ENCODE measurements at regions not wholly inside any gene's neighbourhood (a gene's known extent, or its start where the extent isn't known, plus 50 kb on each side); places are given as distances from the start of the nearest gene placed in this dataset.
"Not testable (repeated sequence)": the region's sequence is repeated elsewhere in the genome, so short reads cannot be mapped to it uniquely, and the experiment has no call there.

DNA sequence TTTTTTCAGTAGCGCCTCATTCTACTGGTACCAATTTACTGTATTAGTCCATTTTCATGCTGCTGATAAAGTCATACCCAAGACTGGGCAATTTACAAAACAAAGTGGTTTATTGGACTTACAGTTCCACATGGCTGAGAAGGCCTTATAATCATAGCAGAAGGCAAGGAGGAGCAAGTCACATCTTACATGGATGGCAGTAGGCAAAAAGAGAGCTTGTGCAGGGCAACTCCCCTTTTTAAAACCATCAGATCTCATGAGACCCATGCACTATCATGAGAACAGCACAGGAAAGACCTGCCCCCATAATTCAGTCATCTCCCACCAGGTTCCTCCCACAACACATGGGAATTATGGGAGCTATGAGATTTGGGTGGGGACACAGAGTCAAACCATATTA is 443.5 kb downstream of the SH2D1A start:
- not testable (repeated sequence) for H3K27me3 ChIP-seq (ENCODE audit: control insufficient read depth, insufficient read depth, low read length)

DNA sequence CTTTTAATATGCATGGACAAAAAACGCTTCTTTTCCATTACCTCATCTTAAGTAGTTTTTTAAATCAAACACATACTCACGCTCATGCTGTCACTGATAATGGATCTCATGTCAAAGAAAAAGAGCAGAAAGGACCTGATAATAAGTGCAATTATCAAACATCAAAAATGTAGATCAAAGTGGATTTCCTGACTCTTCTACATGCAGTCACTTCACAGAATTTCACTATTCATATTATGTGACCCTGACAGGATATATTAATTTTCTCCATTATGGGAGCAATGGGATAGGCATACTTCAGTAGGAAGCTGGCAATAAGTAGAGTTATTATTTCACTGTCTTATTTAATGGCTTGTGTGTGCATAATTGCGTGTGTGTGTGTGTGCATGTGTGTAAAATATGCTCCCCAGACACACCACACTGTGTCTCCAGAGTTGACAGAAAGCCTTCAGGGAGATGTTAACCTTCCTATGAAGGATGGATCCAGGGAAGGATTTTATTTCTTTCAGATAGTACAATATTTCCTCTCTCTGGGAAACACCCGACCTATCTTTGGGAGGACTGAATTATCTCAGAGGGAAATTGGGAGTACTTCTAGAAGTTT is 445.2 kb downstream of the SH2D1A start:
- Histone ChIP-seq H3K4me1 (ENCODE audit: control insufficient read depth, low read depth, low read length) (no peaks in the 10 kb centered on the region), H3K27ac (ENCODE audit: low read length) (no peak overlapping the region)

More for the DNA sequence above, 443.5 kb downstream of the SH2D1A start:
- not testable (repeated sequence) for H3K9ac ChIP-seq (ENCODE audit: low read length); H3K4me1 ChIP-seq (ENCODE audit: control insufficient read depth, low read depth, low read length); H3K27ac ChIP-seq (ENCODE audit: low read length); H3K36me3 ChIP-seq (ENCODE audit: control insufficient read depth, low read depth, low read length); H3K4me3 ChIP-seq (ENCODE audit: low read length)
- peaks cover 23% of the 10 kb centered on the region for H3K9me3 ChIP-seq (ENCODE audit: control insufficient read depth, low read depth, low read length)

DNA sequence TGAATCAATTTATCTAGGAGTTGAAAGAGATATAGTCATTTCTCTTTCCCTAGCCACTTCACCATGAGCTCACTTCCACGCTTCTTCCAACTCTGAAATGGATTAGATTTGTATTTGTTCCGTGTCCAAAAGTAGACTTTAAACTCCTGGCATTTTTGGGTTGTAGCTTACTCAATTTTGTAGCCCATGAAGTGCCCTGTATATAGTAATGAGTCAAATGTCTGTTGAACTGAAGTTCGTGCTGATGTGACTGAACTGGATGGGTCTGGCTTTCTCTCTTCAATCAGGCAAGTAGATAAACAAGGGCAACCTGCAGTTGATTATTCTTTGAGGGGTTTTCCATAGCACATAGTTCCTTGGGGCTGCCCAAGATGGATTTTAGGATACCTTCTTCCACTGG is 450.6 kb downstream of the SH2D1A start:
- Histone ChIP-seq H3K27me3 (ENCODE audit: control insufficient read depth, insufficient read depth, low read length) (no peaks in the 10 kb centered on the region), H3K9me3 (ENCODE audit: control insufficient read depth, low read depth, low read length) (peaks cover 18% of the 10 kb centered on the region), H3K4me1 (ENCODE audit: control insufficient read depth, low read depth, low read length) (no peaks in the 10 kb centered on the region), H3K9ac (ENCODE audit: low read length) (no peak overlapping the region), H3K4me3 (ENCODE audit: low read length) (no peak overlapping the region), H3K36me3 (ENCODE audit: control insufficient read depth, low read depth, low read length) (no peaks in the 10 kb centered on the region), H3K27ac (ENCODE audit: low read length) (no peak overlapping the region)

More for the DNA sequence above, 445.2 kb downstream of the SH2D1A start:
- Histone ChIP-seq H3K9me3 (ENCODE audit: control insufficient read depth, low read depth, low read length) (peaks cover 22% of the 10 kb centered on the region), H3K4me3 (ENCODE audit: low read length) (no peak overlapping the region), H3K36me3 (ENCODE audit: control insufficient read depth, low read depth, low read length) (no peaks in the 10 kb centered on the region), H3K9ac (ENCODE audit: low read length) (no peak overlapping the region), H3K27me3 (ENCODE audit: control insufficient read depth, insufficient read depth, low read length) (no peaks in the 10 kb centered on the region)

DNA sequence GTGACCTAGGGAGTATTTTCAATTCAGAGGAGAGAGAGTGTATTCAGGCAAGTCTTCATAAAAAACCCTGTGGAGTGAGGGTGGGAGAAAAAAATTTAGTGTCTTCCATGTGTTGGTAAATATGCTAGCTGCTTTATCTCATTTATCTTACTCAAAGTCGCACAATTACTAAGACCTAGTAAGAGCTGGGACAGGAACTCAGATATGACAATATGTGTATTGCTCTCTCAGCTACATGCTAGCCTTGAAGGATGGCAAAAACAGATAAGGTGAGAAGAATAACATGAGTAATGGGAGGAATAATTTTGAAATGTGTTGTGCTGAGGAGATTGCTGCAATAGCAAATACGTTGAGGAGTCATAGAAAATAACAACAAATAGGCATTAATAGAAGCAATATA is 458.6 kb downstream of the SH2D1A start:
- H3K4me1 ChIP-seq (ENCODE audit: control insufficient read depth, low read depth, low read length) = peaks cover 8% of the 10 kb centered on the region
- H3K36me3 ChIP-seq (ENCODE audit: control insufficient read depth, low read depth, low read length) = no peaks in the 10 kb centered on the region
- H3K27me3 ChIP-seq (ENCODE audit: control insufficient read depth, insufficient read depth, low read length) = no peaks in the 10 kb centered on the region
- H3K9me3 ChIP-seq (ENCODE audit: control insufficient read depth, low read depth, low read length) = peaks cover 16% of the 10 kb centered on the region
- H3K9ac ChIP-seq (ENCODE audit: low read length) = no peak overlapping the region
- no peak overlapping the region for H3K27ac ChIP-seq (ENCODE audit: low read length)
- H3K4me3 ChIP-seq (ENCODE audit: low read length) = no peak overlapping the region

DNA sequence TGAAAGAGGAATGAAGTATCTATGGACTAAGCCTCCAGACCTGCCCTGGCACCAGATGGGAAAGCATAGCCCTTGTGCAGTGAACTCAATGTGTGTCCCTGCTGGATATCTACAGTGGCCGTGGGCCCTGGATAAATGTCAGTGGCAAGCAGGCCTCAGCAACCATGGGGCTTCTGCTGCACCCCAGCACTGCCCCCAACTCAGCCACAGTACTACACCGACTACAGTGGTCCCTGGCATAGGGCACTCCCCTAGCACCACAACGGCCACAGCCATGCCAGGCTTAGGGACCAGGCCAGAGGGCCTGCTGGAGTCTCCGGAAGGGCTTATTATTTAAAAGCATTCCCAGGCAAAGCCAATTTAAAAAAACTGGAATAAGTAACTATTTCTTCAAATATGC is 459.1 kb downstream of the SH2D1A start:
- Histone ChIP-seq H3K27me3 (ENCODE audit: control insufficient read depth, insufficient read depth, low read length) (no peaks in the 10 kb centered on the region), H3K4me1 (ENCODE audit: control insufficient read depth, low read depth, low read length) (peaks cover 8% of the 10 kb centered on the region), H3K9me3 (ENCODE audit: control insufficient read depth, low read depth, low read length) (peaks cover 12% of the 10 kb centered on the region), H3K36me3 (ENCODE audit: control insufficient read depth, low read depth, low read length) (no peaks in the 10 kb centered on the region), H3K4me3 (ENCODE audit: low read length) (no peak overlapping the region), H3K9ac (ENCODE audit: low read length) (no peak overlapping the region), H3K27ac (ENCODE audit: low read length) (no peak overlapping the region)

DNA sequence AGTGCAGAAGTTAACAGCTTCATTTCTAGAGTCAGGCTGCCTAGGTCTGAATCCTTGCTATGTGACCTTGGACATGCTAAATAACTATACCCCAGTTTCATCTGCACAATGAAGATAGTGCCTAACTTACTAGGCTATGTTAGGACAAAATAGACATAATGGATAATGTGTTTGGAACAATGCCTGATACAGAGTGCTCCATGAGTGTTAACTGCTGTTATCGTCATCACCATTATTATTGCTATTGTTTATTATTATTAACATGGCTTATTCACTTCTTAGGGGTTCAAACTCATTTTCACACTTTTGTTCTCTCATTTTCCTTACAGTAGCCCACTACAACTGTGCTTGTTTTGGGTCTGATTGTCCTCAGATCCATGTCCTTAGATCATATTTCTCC is 467.7 kb downstream of the SH2D1A start:
- Histone ChIP-seq H3K9ac (ENCODE audit: low read length) (no peak overlapping the region), H3K27ac (ENCODE audit: low read length) (no peak overlapping the region)

DNA sequence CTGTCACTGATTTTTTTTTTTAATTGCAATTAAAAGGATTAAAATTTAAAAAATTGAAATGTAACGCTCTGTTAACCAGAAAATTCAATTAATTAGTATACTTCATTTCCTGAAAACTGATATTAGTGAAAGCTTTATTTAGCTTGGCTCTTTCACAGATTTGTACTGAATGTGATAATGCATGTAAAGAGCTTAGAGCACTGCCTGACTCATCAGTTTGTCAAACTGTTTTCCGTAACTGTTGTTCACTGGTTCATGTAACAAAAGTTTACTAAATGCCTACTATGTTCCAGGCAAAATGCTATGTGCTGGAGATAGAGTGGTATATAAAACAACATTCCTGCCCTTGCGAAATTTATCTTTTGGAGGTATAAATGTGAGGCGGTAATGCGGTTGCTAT is 471.7 kb downstream of the SH2D1A start:
- Histone ChIP-seq H3K27ac (ENCODE audit: low read length) (no peak overlapping the region), H3K4me1 (ENCODE audit: control insufficient read depth, low read depth, low read length) (no peaks in the 10 kb centered on the region), H3K9ac (ENCODE audit: low read length) (no peak overlapping the region), H3K9me3 (ENCODE audit: control insufficient read depth, low read depth, low read length) (peaks cover 12% of the 10 kb centered on the region), H3K27me3 (ENCODE audit: control insufficient read depth, insufficient read depth, low read length) (no peaks in the 10 kb centered on the region), H3K4me3 (ENCODE audit: low read length) (no peak overlapping the region), H3K36me3 (ENCODE audit: control insufficient read depth, low read depth, low read length) (no peaks in the 10 kb centered on the region)

More for the DNA sequence above, 467.7 kb downstream of the SH2D1A start:
- no peaks in the 10 kb centered on the region for H3K36me3 ChIP-seq (ENCODE audit: control insufficient read depth, low read depth, low read length)
- peaks cover 11% of the 10 kb centered on the region for H3K9me3 ChIP-seq (ENCODE audit: control insufficient read depth, low read depth, low read length)
- H3K4me1 ChIP-seq (ENCODE audit: control insufficient read depth, low read depth, low read length) = no peaks in the 10 kb centered on the region
- no peaks in the 10 kb centered on the region for H3K27me3 ChIP-seq (ENCODE audit: control insufficient read depth, insufficient read depth, low read length)
- no peak overlapping the region for H3K4me3 ChIP-seq (ENCODE audit: low read length)

DNA sequence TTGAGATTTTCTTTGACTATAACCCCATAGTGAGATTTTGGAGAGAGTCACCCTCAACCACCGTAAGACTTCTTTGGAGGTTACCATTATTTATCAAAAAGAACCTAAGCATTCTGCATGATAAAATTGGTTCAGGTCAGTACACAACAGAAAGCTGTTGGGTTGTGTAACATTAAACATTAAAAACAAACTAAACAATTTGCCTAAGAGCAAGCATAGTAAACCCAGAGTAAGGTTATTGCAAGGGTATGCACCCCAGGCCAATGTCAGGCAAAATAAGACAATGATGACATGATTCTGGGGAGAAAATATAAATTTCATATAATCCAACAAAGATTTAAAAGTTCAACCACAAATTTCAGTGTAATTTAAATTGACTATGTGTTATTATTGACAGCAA is 472.4 kb downstream of the SH2D1A start:
- Histone ChIP-seq H3K4me3 (ENCODE audit: low read length) (no peak overlapping the region), H3K27me3 (ENCODE audit: control insufficient read depth, insufficient read depth, low read length) (no peaks in the 10 kb centered on the region), H3K4me1 (ENCODE audit: control insufficient read depth, low read depth, low read length) (no peaks in the 10 kb centered on the region), H3K9ac (ENCODE audit: low read length) (no peak overlapping the region), H3K27ac (ENCODE audit: low read length) (no peak overlapping the region), H3K36me3 (ENCODE audit: control insufficient read depth, low read depth, low read length) (no peaks in the 10 kb centered on the region), H3K9me3 (ENCODE audit: control insufficient read depth, low read depth, low read length) (peaks cover 8% of the 10 kb centered on the region)

DNA sequence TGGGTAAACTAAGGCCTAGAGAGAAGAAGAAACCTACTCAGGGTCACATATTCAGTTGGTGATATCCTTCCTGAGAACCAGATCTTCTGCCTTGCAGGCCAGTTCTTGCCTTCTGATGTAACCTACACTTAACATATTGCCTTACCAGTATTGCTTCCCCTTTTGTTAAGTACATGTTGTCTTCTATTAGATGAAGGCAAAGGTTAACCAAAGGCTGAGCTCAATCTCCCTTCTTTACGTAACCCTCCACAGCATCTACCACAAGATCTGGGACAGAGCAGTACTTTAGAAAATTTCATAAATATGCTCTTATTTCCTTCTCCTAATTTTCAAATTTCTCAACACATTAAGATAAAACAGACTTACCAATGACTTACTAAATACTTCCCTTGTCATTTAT is 474.4 kb downstream of the SH2D1A start:
- Histone ChIP-seq H3K4me3 (ENCODE audit: low read length) (no peak overlapping the region), H3K36me3 (ENCODE audit: control insufficient read depth, low read depth, low read length) (no peaks in the 10 kb centered on the region), H3K9ac (ENCODE audit: low read length) (no peak overlapping the region), H3K27me3 (ENCODE audit: control insufficient read depth, insufficient read depth, low read length) (no peaks in the 10 kb centered on the region), H3K4me1 (ENCODE audit: control insufficient read depth, low read depth, low read length) (no peaks in the 10 kb centered on the region), H3K9me3 (ENCODE audit: control insufficient read depth, low read depth, low read length) (peaks cover 8% of the 10 kb centered on the region), H3K27ac (ENCODE audit: low read length) (no peak overlapping the region)

DNA sequence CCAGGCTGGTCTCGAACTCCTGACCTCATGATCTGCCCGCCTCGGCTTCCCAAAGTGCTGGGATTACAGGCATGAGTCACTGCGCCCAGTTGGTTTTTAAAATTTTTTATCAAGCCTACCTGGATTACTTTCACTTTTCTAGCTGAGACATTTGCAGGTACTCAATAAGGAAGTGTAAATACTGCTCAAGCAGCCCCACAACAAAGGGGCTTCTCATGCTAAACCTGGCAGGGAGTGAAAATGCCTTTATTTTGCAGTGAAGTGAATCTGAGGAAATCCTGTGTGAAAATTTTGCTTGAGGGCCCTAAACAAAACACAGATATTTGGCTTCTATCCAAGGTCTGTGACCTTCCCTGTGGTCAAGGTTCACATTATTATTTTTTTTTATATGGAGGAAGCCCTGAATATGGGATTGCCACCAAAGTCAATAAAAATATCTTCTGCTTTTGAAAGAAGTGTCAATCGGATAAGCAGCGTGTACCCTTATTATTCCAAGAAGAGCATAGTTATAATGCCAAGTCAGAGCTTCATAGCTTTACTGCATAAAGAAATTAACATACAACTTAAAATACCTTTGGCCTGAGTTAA is 481.0 kb downstream of the SH2D1A start:
- no peaks in the 10 kb centered on the region for H3K27me3 ChIP-seq (ENCODE audit: control insufficient read depth, insufficient read depth, low read length)
- no peaks in the 10 kb centered on the region for H3K36me3 ChIP-seq (ENCODE audit: control insufficient read depth, low read depth, low read length)
- no peak overlapping the region for H3K9ac ChIP-seq (ENCODE audit: low read length)
- H3K27ac ChIP-seq (ENCODE audit: low read length) = no peak overlapping the region
- H3K4me1 ChIP-seq (ENCODE audit: control insufficient read depth, low read depth, low read length) = no peaks in the 10 kb centered on the region
- no peak overlapping the region for H3K4me3 ChIP-seq (ENCODE audit: low read length)
- peaks cover 15% of the 10 kb centered on the region for H3K9me3 ChIP-seq (ENCODE audit: control insufficient read depth, low read depth, low read length)

DNA sequence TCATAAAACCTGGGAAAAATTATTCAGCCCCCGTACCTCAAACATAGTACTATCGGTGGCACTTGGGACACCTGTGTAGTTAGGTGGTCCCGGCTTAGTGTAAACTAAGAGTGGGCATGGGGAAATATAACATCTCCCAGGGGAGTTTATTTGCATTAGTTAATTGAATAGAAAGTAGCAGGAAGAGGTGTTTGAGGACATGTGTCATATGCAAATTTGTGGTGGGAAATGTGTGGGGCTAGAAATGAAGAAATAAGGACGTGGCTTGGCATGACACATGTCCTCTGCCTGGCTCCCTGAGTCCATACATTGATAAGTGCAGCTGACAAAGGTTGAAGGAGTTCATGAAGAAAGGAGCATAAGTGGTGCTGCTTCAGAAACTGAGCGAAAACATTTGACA is 483.6 kb downstream of the SH2D1A start:
- Histone ChIP-seq H3K4me3 (ENCODE audit: low read length) (no peak overlapping the region), H3K36me3 (ENCODE audit: control insufficient read depth, low read depth, low read length) (no peaks in the 10 kb centered on the region), H3K27me3 (ENCODE audit: control insufficient read depth, insufficient read depth, low read length) (no peaks in the 10 kb centered on the region), H3K9me3 (ENCODE audit: control insufficient read depth, low read depth, low read length) (peaks cover 17% of the 10 kb centered on the region), H3K27ac (ENCODE audit: low read length) (no peak overlapping the region), H3K4me1 (ENCODE audit: control insufficient read depth, low read depth, low read length) (no peaks in the 10 kb centered on the region), H3K9ac (ENCODE audit: low read length) (no peak overlapping the region)

DNA sequence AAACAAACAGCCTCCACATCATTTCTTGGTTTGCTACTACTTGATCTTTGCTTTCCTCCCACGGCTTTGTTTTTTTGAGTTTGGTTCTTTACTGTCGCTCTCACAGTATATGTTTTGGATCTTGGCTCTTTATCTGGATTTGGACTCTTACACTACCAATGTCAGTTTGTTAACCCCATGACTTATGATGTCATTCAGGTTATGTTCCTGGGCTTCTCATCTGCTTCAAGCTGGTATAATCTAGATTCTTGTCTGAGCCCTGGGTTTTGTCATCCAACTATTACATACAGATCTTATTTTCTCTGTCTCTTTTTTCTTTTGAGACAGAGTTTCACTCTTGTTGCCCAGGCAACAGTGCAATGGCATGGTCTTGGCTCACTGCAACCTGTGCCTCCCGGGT is 482.9 kb upstream of the TEX13C start:
- H3K4me1 ChIP-seq (ENCODE audit: control insufficient read depth, low read depth, low read length) = peaks cover 6% of the 10 kb centered on the region
- H3K9ac ChIP-seq (ENCODE audit: low read length) = no peak overlapping the region
- no peaks in the 10 kb centered on the region for H3K27me3 ChIP-seq (ENCODE audit: control insufficient read depth, insufficient read depth, low read length)

More for the DNA sequence above, 482.9 kb upstream of the TEX13C start:
- Histone ChIP-seq H3K4me3 (ENCODE audit: low read length) (no peak overlapping the region), H3K27ac (ENCODE audit: low read length) (no peak overlapping the region), H3K36me3 (ENCODE audit: control insufficient read depth, low read depth, low read length) (no peaks in the 10 kb centered on the region), H3K9me3 (ENCODE audit: control insufficient read depth, low read depth, low read length) (peaks cover 25% of the 10 kb centered on the region)
